Adrenal gland (tissue), 9 donors: ENCODE measurements at regions not wholly inside any gene's neighbourhood (a gene's known extent, or its start where the extent isn't known, plus 50 kb on each side); places are given as distances from the start of the nearest gene placed in this dataset.

Source experiments
- DNase-seq, 7 donors: peaks; one replicate each; pipeline ENCODE4 v3.0.0-alpha.2; 2019 to 2020
- H3K27ac ChIP-seq, 5 donors: fragments of 200-600 bp; sonication (generic) in 4 of 5; 1 replicate in 3 of 5; 2 replicates in 2 of 5; pipeline versions ENCODE4 v1.5.1 to v1.8.0; 2016 to 2020; ENCODE audit warnings: mild to moderate bottlenecking in 1 of 5
- H3K27me3 ChIP-seq: fragments of 200-600 bp; 2 replicates; pipeline ENCODE4 v1.8.0; 2021
- H3K36me3 ChIP-seq, 2 donors: fragments of 200-600 bp; replicated peaks in 1 of 2; 1 replicate in 1 of 2; 2 replicates in 1 of 2; pipeline versions ENCODE4 v1.5.1 to v1.8.0; 2018 to 2022
- H3K4me1 ChIP-seq, 2 donors: fragments of 200-600 bp; replicated peaks in 1 of 2; 1 replicate in 1 of 2; 2 replicates in 1 of 2; pipeline versions ENCODE4 v1.5.1 to v1.8.0; 2018 to 2021
- H3K4me3 ChIP-seq, 4 donors: fragments of 200-600 bp; sonication (generic) in 3 of 4; one replicate each; pipeline ENCODE4 v1.5.1; 2016 to 2018
- H3K9me3 ChIP-seq, 3 donors: fragments of 200-600 bp; sonication (generic) in 1 of 3; replicated peaks in 1 of 3; 1 replicate in 2 of 3; 2 replicates in 1 of 3; pipeline versions ENCODE4 v1.5.1 to v1.8.0; 2016 to 2021
- POLR2A ChIP-seq, 2 donors: fragments of 450-650 bp; IDR thresholded peaks; one replicate each; pipeline ENCODE4 v1.6.1; 2017; ENCODE audit warnings: antibody characterized with exemption in 2 of 2, mild to moderate bottlenecking in 2 of 2, moderate library complexity in 1 of 2
- WGBS, 4 donors: extraction: QIAGEN DNeasy Blood & Tissue Kit in 2 of 4; methylation state at CpG; one replicate each; pipeline versions ENCODE4 v1.1.5 to v1.1.7; 2013 to 2017; 5-methylcytosine and 5-hydroxymethylcytosine counted together
- intact Hi-C, 2 donors: fragments of 100-400 bp; cut with DNase I; formaldehyde crosslinking; loops; one replicate each; pipeline versions ENCODE4 v1.14.1 to v1.15.0; 2022 to 2023
- TF ChIP-seq, protein P1 (sequence below), 6 experiments: fragments of 450-650 bp in 4 of 6; fragments of 200-600 bp in 2 of 6; sonication (generic) in 1 of 6; IDR thresholded peaks; 1 replicate in 5 of 6; 2 replicates in 1 of 6; pipeline versions ENCODE4 v1.5.1 to v1.8.0; 2016 to 2021; ENCODE audit warnings: antibody characterized with exemption in 6 of 6, mild to moderate bottlenecking in 2 of 6, moderate library complexity in 1 of 6
- donor health status: healthy with polysubstance abuse.
- donor health status: Bipolar disorder and iron deficiency.
- donor health status: DM: yes; HTN: yes; CAD: no.
- donor health status: DM: no; HTN: no; CAD: no.
- donor health status: DM: no; HTN: no; CAD: no.

DNA sequence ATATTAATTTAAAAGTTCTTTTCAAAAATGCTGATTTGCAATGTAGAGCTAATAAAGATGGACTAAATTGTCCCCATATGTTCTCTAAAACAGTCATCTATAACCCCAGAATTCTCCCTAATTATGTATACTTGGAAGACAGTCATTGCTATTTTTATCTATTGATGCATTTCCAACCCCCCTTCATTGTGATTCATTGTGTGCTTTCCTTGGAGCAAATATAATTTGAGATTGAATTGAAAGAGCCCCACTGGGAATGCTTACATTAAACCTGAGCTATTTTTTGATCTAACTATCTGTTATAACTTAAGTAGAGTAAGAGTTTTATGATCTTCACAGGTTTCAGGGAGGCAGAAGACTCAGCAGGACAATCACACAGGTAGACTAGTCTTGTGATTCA lies 73.7 kb upstream of the PTCHD4 start:
- Histone ChIP-seq H3K4me3 (no peak overlapping the region), H3K4me1 (no peaks in the 10 kb centered on the region), H3K36me3 (no peaks in the 10 kb centered on the region), H3K27me3 (no peaks in the 10 kb centered on the region), H3K9me3 (no peaks in the 10 kb centered on the region), H3K27ac (no peak overlapping the region)
- TF ChIP-seq, protein P1, sequence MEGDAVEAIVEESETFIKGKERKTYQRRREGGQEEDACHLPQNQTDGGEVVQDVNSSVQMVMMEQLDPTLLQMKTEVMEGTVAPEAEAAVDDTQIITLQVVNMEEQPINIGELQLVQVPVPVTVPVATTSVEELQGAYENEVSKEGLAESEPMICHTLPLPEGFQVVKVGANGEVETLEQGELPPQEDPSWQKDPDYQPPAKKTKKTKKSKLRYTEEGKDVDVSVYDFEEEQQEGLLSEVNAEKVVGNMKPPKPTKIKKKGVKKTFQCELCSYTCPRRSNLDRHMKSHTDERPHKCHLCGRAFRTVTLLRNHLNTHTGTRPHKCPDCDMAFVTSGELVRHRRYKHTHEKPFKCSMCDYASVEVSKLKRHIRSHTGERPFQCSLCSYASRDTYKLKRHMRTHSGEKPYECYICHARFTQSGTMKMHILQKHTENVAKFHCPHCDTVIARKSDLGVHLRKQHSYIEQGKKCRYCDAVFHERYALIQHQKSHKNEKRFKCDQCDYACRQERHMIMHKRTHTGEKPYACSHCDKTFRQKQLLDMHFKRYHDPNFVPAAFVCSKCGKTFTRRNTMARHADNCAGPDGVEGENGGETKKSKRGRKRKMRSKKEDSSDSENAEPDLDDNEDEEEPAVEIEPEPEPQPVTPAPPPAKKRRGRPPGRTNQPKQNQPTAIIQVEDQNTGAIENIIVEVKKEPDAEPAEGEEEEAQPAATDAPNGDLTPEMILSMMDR (IDR thresholded peaks at IDR 0.05) = no peak
- TF ChIP-seq POLR2A (IDR thresholded peaks at IDR 0.05) = no peak
- intact Hi-C loops = no loop called here
- no peak for DNase-seq

DNA sequence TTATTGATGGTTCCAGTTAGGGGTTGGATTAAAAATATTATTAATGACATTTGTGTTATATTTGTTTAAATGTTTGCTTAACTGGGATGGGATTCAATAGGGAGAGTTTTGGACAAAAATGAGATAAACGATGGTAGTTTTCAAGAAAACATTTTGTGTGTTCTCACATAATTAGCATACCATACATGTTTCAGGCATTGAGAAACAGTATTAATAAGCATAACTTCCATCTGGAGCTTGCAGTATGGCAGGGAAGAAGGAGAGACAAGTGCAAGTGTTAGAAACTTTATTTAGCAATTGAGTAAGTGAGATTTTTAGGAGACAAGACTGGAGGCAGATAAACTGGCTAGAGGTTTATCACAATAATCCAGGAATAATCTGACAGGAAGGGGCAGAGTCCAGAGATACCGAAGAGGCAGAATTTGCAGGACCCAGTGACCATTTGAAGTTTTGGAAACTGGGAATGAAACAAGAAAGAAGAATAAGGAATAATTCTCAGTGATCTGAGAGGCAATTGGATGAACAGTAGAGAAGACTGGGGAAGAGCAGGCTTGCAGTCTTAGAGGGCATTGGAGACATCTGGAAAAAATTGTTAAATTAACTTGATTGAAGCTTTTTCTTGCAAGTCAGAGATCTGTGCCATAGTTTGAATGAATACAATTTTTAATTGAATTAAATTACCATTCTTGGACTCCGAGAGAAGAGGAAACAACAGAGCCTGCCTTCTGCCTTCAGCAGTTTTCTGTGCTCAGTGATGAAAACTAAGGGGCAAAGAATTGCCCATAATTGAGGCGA lies 73.0 kb upstream of the PTCHD4 start:
- WGBS, 4 donors = 58 to 69% (median 65%) methylated on average over 4 of the region's 4 CpGs
- no peaks in the 10 kb centered on the region for H3K9me3 ChIP-seq
- no peak overlapping the region for H3K27ac ChIP-seq
- DNase-seq = no peak
- no peak overlapping the region for H3K4me3 ChIP-seq
- no peaks in the 10 kb centered on the region for H3K27me3 ChIP-seq
- no peaks in the 10 kb centered on the region for H3K4me1 ChIP-seq
- H3K36me3 ChIP-seq = no peaks in the 10 kb centered on the region
- TF ChIP-seq POLR2A (IDR thresholded peaks at IDR 0.05) = no peak
- TF ChIP-seq, protein P1 (IDR thresholded peaks at IDR 0.05) = no peak
- intact Hi-C loops = no loop called here

DNA sequence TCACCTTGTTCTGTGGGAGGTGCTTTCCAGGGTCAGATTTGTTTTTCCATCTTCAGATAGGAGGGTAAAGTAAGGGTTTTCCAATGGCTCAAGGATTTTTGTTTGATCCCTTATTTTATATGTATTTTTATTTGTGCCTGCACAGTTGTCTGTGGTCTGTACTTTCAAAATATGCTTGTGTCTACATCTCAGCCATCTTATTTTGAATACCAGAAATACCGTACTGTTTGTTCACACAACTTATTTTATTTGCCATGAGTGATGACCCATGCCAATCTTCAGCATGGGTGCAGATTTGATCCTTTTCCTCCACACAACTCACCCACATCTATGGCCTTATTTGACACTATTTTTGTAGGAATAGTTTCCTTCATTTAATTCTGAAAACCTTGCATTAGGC lies 72.2 kb upstream of the PTCHD4 start:
- H3K4me1 ChIP-seq = no peaks in the 10 kb centered on the region
- H3K27ac ChIP-seq = no peak overlapping the region
- no peak for TF ChIP-seq POLR2A (IDR thresholded peaks at IDR 0.05)
- TF ChIP-seq, protein P1 (IDR thresholded peaks at IDR 0.05) = no peak
- H3K27me3 ChIP-seq = no peaks in the 10 kb centered on the region
- intact Hi-C loops = no loop called here
- WGBS, 4 donors = 44 to 95% (median 88%) methylated on average over 1 of the region's 1 CpG
- H3K4me3 ChIP-seq = no peak overlapping the region
- DNase-seq = no peak
- no peaks in the 10 kb centered on the region for H3K36me3 ChIP-seq
- H3K9me3 ChIP-seq = no peaks in the 10 kb centered on the region

DNA sequence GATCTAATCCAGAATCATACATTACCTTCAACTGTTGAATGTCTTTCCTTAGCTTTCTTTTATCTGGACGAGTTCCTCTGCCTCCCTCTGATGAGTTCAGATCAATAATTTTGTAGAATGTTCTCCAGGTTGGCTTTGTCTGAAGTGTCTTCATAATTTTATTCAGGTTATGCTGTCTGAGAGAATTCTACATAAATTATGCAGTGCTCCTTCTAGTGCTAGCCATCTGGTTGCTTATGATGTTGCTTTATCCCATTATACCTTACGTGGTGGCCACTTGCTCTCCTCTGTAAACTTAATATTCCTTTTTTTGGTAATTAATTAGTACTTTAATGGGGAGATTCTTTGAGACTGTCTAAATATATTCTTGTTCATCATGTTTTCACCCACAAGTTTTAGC lies 67.7 kb upstream of the PTCHD4 start:
- H3K4me1 ChIP-seq = no peaks in the 10 kb centered on the region
- no peak overlapping the region for H3K27ac ChIP-seq
- H3K36me3 ChIP-seq = no peaks in the 10 kb centered on the region
- H3K4me3 ChIP-seq = no peak overlapping the region
- TF ChIP-seq, protein P1 (IDR thresholded peaks at IDR 0.05) = no peak
- no peak for TF ChIP-seq POLR2A (IDR thresholded peaks at IDR 0.05)
- intact Hi-C loops = no loop called here
- no peaks in the 10 kb centered on the region for H3K9me3 ChIP-seq
- 77 to 87% (median 84%) methylated on average over 2 of the region's 2 CpGs for WGBS, 4 donors
- no peak for DNase-seq
- H3K27me3 ChIP-seq = no peaks in the 10 kb centered on the region
